Caco-2 (cell line): ENCODE measurements at regions not wholly inside any gene's neighbourhood (a gene's known extent, or its start where the extent isn't known, plus 50 kb on each side); places are given as distances from the start of the nearest gene placed in this dataset.

ENCODE experiments used
- BruUV-seq: library from RNA; stranded (reverse); fragments of 400-500 nt; replicated peaks from 2 replicates; lab custom pipeline; 2021; lab: Mats Ljungman, UMichigan
- CTCF ChIA-PET: fragments of 300-600 bp; sonication (Branson Sonifier 250); formaldehyde crosslinking; loops from one replicate; lab custom pipeline; 2022; ENCODE audit warnings: antibody characterized with exemption; lab: Charles Lee
- POLR2A ChIA-PET: fragments of 300-600 bp; sonication (Branson Sonifier 250); formaldehyde crosslinking; loops from one replicate; lab custom pipeline; 2022; ENCODE audit warnings: antibody characterized with exemption; lab: Charles Lee
- DNase-seq, 2 experiments: peaks; one replicate each; pipeline versions ENCODE4 v3.0.0 to v3.0.0-alpha.2; 2020 to 2022
- H3K27me3 ChIP-seq: replicated peaks from 2 replicates; pipeline ENCODE4 v1.6.0; 2011; ENCODE audit warnings: low read length; ENCODE audit not compliant: control insufficient read depth, insufficient read depth
- H3K36me3 ChIP-seq: 2 replicates; pipeline ENCODE4 v1.5.1; 2011; ENCODE audit warnings: low read length; ENCODE audit not compliant: control insufficient read depth, insufficient read depth
- H3K4me1 ChIP-seq: fragments of 250-450 bp; sonication (Bioruptor Pico); 2 replicates; pipeline ENCODE4 v1.5.1; 2020; ENCODE audit warnings: mild to moderate bottlenecking
- H3K4me3 ChIP-seq: 2 replicates; pipeline ENCODE4 v1.5.1; 2011; ENCODE audit warnings: low read depth, mild to moderate bottlenecking, control low read depth, low read length
- H3K9me3 ChIP-seq: fragments of 250-450 bp; sonication (Bioruptor Pico); 2 replicates; pipeline ENCODE4 v1.5.1; 2020; ENCODE audit warnings: mild to moderate bottlenecking, moderate library complexity
- H3K27ac Mint-ChIP-seq: one replicate; pipeline ENCODE4 v1.8.0; 2022; ENCODE audit warnings: mixed read lengths; ENCODE audit not compliant: unreplicated experiment
- H3K27me3 Mint-ChIP-seq: one replicate; pipeline ENCODE4 v1.8.0; 2022; ENCODE audit warnings: mixed read lengths; ENCODE audit not compliant: insufficient read depth, unreplicated experiment
- H3K36me3 Mint-ChIP-seq: one replicate; pipeline ENCODE4 v1.8.0; 2022; ENCODE audit warnings: mild to moderate bottlenecking, mixed read lengths; ENCODE audit not compliant: insufficient read depth, unreplicated experiment
- H3K4me1 Mint-ChIP-seq: one replicate; pipeline ENCODE4 v1.8.0; 2022; ENCODE audit warnings: low read depth, mixed read lengths; ENCODE audit not compliant: unreplicated experiment
- H3K4me3 Mint-ChIP-seq: one replicate; pipeline ENCODE4 v1.8.0; 2022; ENCODE audit warnings: mild to moderate bottlenecking, moderate library complexity, mixed read lengths; ENCODE audit not compliant: unreplicated experiment
- H3K9me3 Mint-ChIP-seq: one replicate; pipeline ENCODE4 v1.8.0; 2022; ENCODE audit warnings: mixed read lengths; ENCODE audit not compliant: unreplicated experiment
- intact Hi-C: fragments of 100-400 bp; cut with micrococcal nuclease; formaldehyde crosslinking; loops from one replicate; pipeline ENCODE4 v1.10.0; 2022; ENCODE audit not compliant: unreplicated experiment
- TF ChIP-seq, protein P1 (sequence below), 2 experiments: fragments of 200-600 bp in 1 of 2; IDR thresholded peaks; 1 replicate in 1 of 2; 2 replicates in 1 of 2; pipeline versions ENCODE4 v1.5.1 to v1.8.0; 2011 to 2022; ENCODE audit warnings: antibody characterized with exemption in 1 of 2, control low read depth in 1 of 2, inconsistent platforms in 1 of 2, low read depth in 1 of 2, low read length in 1 of 2, mild to moderate bottlenecking in 1 of 2, moderate library complexity in 1 of 2; ENCODE audit not compliant: insufficient read depth in 1 of 2, severe bottlenecking in 1 of 2, unreplicated experiment in 1 of 2

DNA sequence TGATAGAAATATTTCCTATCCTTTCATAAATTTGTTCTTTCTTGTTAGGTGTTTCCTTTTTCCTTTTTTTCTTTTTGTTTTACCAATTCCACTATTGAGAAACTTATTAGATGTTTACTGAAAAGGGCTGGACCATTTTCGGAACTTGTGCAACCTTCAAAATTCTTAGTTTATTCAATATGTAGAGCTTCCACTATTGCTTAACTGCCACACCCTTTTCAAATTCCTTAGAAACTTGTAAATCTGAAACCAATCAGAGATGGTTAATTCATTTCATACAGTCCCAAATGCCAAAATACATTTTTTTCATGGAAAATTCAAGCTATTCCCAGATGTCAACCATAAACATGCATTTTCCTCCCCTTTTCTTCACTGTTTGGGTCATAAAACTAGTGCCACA is 66.1 kb upstream of the SLC39A8 start:
- H3K9me3 ChIP-seq = no peaks in the 10 kb centered on the region
- Mint-ChIP-seq H3K27me3 (no peaks in the 10 kb centered on the region), H3K36me3 (no peaks in the 10 kb centered on the region), H3K27ac (no peak overlapping the region), H3K9me3 (no peaks in the 10 kb centered on the region), H3K4me3 (no peak overlapping the region), H3K4me1 (peaks cover 5% of the 10 kb centered on the region)
- no peak for DNase-seq
- ChIA-PET POLR2A (no interaction called here), CTCF (interaction anchor here (0.6 kb wide), 1 partner anchor 1240 kb away, joined by 5 read pairs; no protein-coding TSS in a partner anchor)
- no peaks in the 10 kb centered on the region for H3K36me3 ChIP-seq
- no peaks in the 10 kb centered on the region for H3K4me1 ChIP-seq
- intact Hi-C loops = no loop called here
- no TSS peak for BruUV-seq
- TF ChIP-seq, protein P1, sequence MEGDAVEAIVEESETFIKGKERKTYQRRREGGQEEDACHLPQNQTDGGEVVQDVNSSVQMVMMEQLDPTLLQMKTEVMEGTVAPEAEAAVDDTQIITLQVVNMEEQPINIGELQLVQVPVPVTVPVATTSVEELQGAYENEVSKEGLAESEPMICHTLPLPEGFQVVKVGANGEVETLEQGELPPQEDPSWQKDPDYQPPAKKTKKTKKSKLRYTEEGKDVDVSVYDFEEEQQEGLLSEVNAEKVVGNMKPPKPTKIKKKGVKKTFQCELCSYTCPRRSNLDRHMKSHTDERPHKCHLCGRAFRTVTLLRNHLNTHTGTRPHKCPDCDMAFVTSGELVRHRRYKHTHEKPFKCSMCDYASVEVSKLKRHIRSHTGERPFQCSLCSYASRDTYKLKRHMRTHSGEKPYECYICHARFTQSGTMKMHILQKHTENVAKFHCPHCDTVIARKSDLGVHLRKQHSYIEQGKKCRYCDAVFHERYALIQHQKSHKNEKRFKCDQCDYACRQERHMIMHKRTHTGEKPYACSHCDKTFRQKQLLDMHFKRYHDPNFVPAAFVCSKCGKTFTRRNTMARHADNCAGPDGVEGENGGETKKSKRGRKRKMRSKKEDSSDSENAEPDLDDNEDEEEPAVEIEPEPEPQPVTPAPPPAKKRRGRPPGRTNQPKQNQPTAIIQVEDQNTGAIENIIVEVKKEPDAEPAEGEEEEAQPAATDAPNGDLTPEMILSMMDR (IDR thresholded peaks at IDR 0.05; ENCODE audit: insufficient read depth in 1 of 2, low read depth in 1 of 2, low read length in 1 of 2, severe bottlenecking in 1 of 2, unreplicated experiment in 1 of 2) = no peak
- H3K4me3 ChIP-seq = no peak overlapping the region
- no peaks in the 10 kb centered on the region for H3K27me3 ChIP-seq

DNA sequence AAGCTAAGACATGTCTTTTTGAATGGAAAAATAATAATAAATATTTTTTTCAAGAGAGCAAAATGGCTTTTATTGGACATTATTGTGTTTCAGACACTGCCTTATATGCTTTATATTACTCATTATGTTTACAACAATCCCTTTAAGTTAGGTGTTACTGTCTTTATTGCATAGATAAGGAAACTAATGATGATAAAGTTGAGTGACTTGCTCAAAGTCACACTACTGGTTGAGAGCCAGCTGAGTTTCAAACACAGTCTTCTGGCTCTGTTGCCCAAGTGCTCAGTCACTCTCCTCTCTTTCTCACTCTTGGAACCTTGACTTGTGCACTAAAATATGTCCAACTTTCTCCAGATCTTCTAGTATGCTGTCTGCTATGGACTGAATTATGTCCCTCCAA is 71.5 kb upstream of the SLC39A8 start:
- Histone ChIP-seq H3K9me3 (no peaks in the 10 kb centered on the region), H3K27me3 (no peaks in the 10 kb centered on the region), H3K4me1 (no peaks in the 10 kb centered on the region), H3K4me3 (no peak overlapping the region), H3K36me3 (no peaks in the 10 kb centered on the region)
- Mint-ChIP-seq H3K36me3 (no peaks in the 10 kb centered on the region), H3K9me3 (no peaks in the 10 kb centered on the region), H3K4me3 (no peak overlapping the region), H3K4me1 (peaks cover 7% of the 10 kb centered on the region), H3K27ac (no peak overlapping the region), H3K27me3 (no peaks in the 10 kb centered on the region)
- ChIA-PET POLR2A (no interaction called here), CTCF (no interaction called here)
- no TSS peak for BruUV-seq
- no peak for DNase-seq
- TF ChIP-seq, protein P1 (IDR thresholded peaks at IDR 0.05; ENCODE audit: insufficient read depth in 1 of 2, low read depth in 1 of 2, low read length in 1 of 2, severe bottlenecking in 1 of 2, unreplicated experiment in 1 of 2) = no peak
- intact Hi-C loops = no loop called here

DNA sequence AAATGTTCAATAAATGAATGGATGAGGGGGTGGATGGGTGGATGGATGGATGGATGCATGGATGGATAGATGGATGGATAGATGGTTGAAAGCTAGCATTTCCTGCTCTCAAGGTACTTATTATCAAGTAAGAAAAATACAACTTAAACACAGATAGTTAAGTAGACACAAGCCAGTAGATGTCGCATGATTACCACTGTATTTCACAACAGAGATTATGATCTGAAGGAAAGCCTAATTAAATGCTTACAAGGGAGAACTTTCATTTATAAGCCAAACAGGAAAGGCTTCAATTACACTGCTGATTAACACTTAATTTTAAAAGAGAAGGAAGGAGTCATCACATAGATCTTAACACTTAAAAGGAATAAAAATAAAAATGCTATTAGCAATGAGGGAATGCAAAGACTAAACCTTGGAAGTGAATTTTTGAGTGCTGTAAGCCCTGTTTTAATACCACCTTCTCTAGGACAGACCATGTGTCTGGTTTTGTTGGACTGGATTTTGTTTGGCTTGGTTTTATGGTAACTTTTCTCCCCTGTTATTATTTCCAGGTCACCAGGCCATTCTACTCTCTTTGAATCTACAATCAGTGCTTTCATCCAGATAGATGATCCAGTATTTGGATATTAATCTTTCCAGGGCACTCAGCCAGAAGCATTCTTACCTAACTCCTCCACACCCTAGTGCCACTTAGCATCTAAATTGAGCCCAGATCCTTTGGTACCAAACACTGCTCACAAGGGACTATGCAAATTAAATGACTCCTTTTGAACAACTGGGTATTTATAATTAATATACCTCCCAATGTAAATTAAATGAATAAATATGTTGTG is 75.5 kb upstream of the SLC39A8 start:
- Histone ChIP-seq H3K9me3 (no peaks in the 10 kb centered on the region), H3K4me1 (no peaks in the 10 kb centered on the region), H3K4me3 (no peak overlapping the region), H3K27me3 (no peaks in the 10 kb centered on the region), H3K36me3 (no peaks in the 10 kb centered on the region)
- CTCF ChIA-PET = interaction anchor here (0.6 to 1.2 kb wide), 2 partner anchors 10 to 180 kb away, joined by 3 to 7 read pairs; no protein-coding TSS in a partner anchor
- no TSS peak for BruUV-seq
- POLR2A ChIA-PET = no interaction called here
- H3K27ac Mint-ChIP-seq = no peak overlapping the region
- H3K4me3 Mint-ChIP-seq = no peak overlapping the region
- peaks cover 7% of the 10 kb centered on the region for H3K4me1 Mint-ChIP-seq
- intact Hi-C loops = no loop called here
- H3K36me3 Mint-ChIP-seq = no peaks in the 10 kb centered on the region
- H3K9me3 Mint-ChIP-seq = peaks cover 13% of the 10 kb centered on the region
- DNase-seq = no peak
- TF ChIP-seq, protein P1 (IDR thresholded peaks at IDR 0.05; ENCODE audit: insufficient read depth in 1 of 2, low read depth in 1 of 2, low read length in 1 of 2, severe bottlenecking in 1 of 2, unreplicated experiment in 1 of 2) = no peak
- no peaks in the 10 kb centered on the region for H3K27me3 Mint-ChIP-seq
